Right atrium auricular region (tissue), 2 donors: ENCODE measurements at regions not wholly inside any gene's neighbourhood (a gene's known extent, or its start where the extent isn't known, plus 50 kb on each side); places are given as distances from the start of the nearest gene placed in this dataset.

Source experiments
- DNase-seq: peaks from one replicate; pipeline ENCODE4 v3.0.0-alpha.2; 2019; ENCODE audit warnings: low spot score
- H3K27ac ChIP-seq, 2 donors: fragments of 200-600 bp; sonication (generic); 1 replicate in 1 of 2; 2 replicates in 1 of 2; pipeline ENCODE4 v1.5.1; 2016 to 2019
- H3K27me3 ChIP-seq, 2 donors: fragments of 200-600 bp; sonication (generic); one replicate each; pipeline versions ENCODE4 v1.5.1 to v1.6.0; 2017 to 2019
- H3K36me3 ChIP-seq: fragments of 200-600 bp; sonication (generic); one replicate; pipeline ENCODE4 v1.5.1; 2016
- H3K4me1 ChIP-seq, 2 donors: fragments of 200-600 bp; sonication (generic); one replicate each; pipeline versions ENCODE4 v1.5.1 to v1.6.0; 2017 to 2019
- H3K4me3 ChIP-seq, 2 donors: fragments of 200-600 bp; sonication (generic); 1 replicate in 1 of 2; 2 replicates in 1 of 2; pipeline ENCODE4 v1.5.1; 2017 to 2019; ENCODE audit warnings: mild to moderate bottlenecking in 1 of 2, moderate library complexity in 1 of 2
- H3K9me3 ChIP-seq, 2 donors: fragments of 200-600 bp; sonication (generic); one replicate each; pipeline ENCODE4 v1.5.1; 2019
- TF ChIP-seq, protein P1 (sequence below), 2 donors: fragments of 200-600 bp; sonication (generic); IDR thresholded peaks; one replicate each; pipeline ENCODE4 v1.5.1; 2019; ENCODE audit warnings: antibody characterized with exemption in 2 of 2

DNA sequence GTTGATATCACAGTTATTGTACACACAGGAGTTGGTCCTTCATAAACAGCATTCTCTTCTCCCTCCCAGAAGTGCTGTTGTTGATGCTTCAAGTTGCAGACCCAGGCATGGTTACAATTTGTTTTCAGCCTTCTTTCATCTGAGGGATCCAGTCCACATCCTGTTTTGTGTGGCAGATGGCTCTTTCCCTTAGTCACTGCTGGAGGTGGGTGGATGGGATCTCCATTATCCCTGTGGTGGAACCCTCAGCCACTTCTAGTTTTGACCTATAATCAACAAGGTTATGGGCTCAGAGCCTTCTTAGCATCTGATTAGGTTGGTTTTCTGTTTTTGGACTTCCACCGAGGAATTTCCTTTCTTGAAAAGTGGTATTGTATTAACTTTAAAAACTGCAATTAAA, 214.2 kb downstream of the SH2D4B start:
- no peaks in the 10 kb centered on the region for H3K9me3 ChIP-seq
- H3K27ac ChIP-seq, result no peak overlapping the region
- no peaks in the 10 kb centered on the region for H3K4me1 ChIP-seq
- TF ChIP-seq, protein P1, sequence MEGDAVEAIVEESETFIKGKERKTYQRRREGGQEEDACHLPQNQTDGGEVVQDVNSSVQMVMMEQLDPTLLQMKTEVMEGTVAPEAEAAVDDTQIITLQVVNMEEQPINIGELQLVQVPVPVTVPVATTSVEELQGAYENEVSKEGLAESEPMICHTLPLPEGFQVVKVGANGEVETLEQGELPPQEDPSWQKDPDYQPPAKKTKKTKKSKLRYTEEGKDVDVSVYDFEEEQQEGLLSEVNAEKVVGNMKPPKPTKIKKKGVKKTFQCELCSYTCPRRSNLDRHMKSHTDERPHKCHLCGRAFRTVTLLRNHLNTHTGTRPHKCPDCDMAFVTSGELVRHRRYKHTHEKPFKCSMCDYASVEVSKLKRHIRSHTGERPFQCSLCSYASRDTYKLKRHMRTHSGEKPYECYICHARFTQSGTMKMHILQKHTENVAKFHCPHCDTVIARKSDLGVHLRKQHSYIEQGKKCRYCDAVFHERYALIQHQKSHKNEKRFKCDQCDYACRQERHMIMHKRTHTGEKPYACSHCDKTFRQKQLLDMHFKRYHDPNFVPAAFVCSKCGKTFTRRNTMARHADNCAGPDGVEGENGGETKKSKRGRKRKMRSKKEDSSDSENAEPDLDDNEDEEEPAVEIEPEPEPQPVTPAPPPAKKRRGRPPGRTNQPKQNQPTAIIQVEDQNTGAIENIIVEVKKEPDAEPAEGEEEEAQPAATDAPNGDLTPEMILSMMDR (IDR thresholded peaks at IDR 0.05), result no peak
- no peaks in the 10 kb centered on the region for H3K27me3 ChIP-seq
- DNase-seq, result no peak
- H3K36me3 ChIP-seq, result no peaks in the 10 kb centered on the region
- H3K4me3 ChIP-seq, result no peak overlapping the region

DNA sequence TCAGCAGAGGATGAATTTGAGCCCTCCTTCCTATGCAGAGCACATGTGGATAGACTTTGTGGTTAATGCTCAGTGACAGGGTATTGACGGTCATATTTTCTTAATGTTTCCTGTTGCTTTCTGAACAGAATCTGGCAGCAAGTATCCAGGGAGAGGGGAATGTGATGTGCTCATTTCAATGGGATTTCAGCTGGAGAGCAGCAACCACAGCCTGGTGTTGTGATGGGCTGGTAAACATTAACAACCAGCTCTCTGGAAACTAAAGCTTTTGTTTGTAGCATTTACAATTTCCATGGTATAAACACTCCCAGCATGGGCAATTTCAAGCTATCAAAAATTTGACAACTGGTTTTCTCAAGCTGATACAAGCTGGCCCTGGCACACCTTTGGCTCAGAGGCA, 215.9 kb downstream of the SH2D4B start:
- no peak for DNase-seq
- Histone ChIP-seq H3K9me3 (no peaks in the 10 kb centered on the region), H3K27me3 (no peaks in the 10 kb centered on the region), H3K4me3 (no peak overlapping the region), H3K4me1 (no peaks in the 10 kb centered on the region), H3K36me3 (no peaks in the 10 kb centered on the region), H3K27ac (no peak overlapping the region)
- TF ChIP-seq, protein P1 (IDR thresholded peaks at IDR 0.05), result no peak

GRCh38 chr10:80755893-80756292, 218.2 kb downstream of the SH2D4B start:
- no peak overlapping the region for H3K27ac ChIP-seq
- no peaks in the 10 kb centered on the region for H3K9me3 ChIP-seq
- TF ChIP-seq, protein P1 (IDR thresholded peaks at IDR 0.05), result no peak
- H3K4me3 ChIP-seq, result no peak overlapping the region
- no peaks in the 10 kb centered on the region for H3K36me3 ChIP-seq
- no peak for DNase-seq
- no peaks in the 10 kb centered on the region for H3K4me1 ChIP-seq
- H3K27me3 ChIP-seq, result no peaks in the 10 kb centered on the region

- TF ChIP-seq, protein P1 (IDR thresholded peaks at IDR 0.05), result no peak
- DNase-seq, result no peak
- Histone ChIP-seq H3K4me3 (no peak overlapping the region), H3K27me3 (no peaks in the 10 kb centered on the region), H3K9me3 (no peaks in the 10 kb centered on the region), H3K36me3 (no peaks in the 10 kb centered on the region), H3K27ac (no peak overlapping the region), H3K4me1 (no peaks in the 10 kb centered on the region)
Observed at GRCh38 chr10:80759693-80760092, 222.0 kb downstream of the SH2D4B start.

- H3K27ac ChIP-seq, result no peak overlapping the region
- H3K4me1 ChIP-seq, result no peaks in the 10 kb centered on the region
- H3K4me3 ChIP-seq, result no peak overlapping the region
- H3K36me3 ChIP-seq, result no peaks in the 10 kb centered on the region
- no peaks in the 10 kb centered on the region for H3K9me3 ChIP-seq
- TF ChIP-seq, protein P1 (IDR thresholded peaks at IDR 0.05), result no peak
- no peaks in the 10 kb centered on the region for H3K27me3 ChIP-seq
- DNase-seq, result no peak
Observed at GRCh38 chr10:80760914-80761371, 223.2 kb downstream of the SH2D4B start.

GRCh38 chr10:80767963-80768362, 230.3 kb downstream of the SH2D4B start:
- Histone ChIP-seq H3K9me3 (no peaks in the 10 kb centered on the region), H3K27ac (no peak overlapping the region), H3K4me1 (no peaks in the 10 kb centered on the region), H3K27me3 (no peaks in the 10 kb centered on the region), H3K4me3 (no peak overlapping the region), H3K36me3 (no peaks in the 10 kb centered on the region)
- DNase-seq, result no peak
- TF ChIP-seq, protein P1 (IDR thresholded peaks at IDR 0.05), result no peak
